Mammary epithelial cell (primary cell): ENCODE measurements at regions not wholly inside any gene's neighbourhood (a gene's known extent, or its start where the extent isn't known, plus 50 kb on each side); places are given as distances from the start of the nearest gene placed in this dataset.

Source experiments
- CTCF ChIP-seq, 2 donors: IDR thresholded peaks in 1 of 2; conservative IDR thresholded peaks in 1 of 2; 2 replicates each; pipeline ENCODE4 v1.5.1; 2011 to 2012; ENCODE audit warnings: inconsistent platforms in 2 of 2, low read length in 2 of 2, mild to moderate bottlenecking in 2 of 2, control low read depth in 1 of 2, low read depth in 1 of 2; ENCODE audit not compliant: insufficient read depth in 1 of 2; ENCODE audit errors: extremely low read depth in 1 of 2
- EZH2 ChIP-seq: IDR thresholded peaks from 2 replicates; pipeline ENCODE4 v1.6.1; 2012; ENCODE audit warnings: low read length, inconsistent platforms, borderline replicate concordance

- TF ChIP-seq CTCF (conservative IDR thresholded peaks at IDR 0.05 in 1 of 2, IDR thresholded peaks at IDR 0.05 in 1 of 2; ENCODE audit: extremely low read depth in 1 of 2, insufficient read depth in 1 of 2, low read depth in 1 of 2, low read length in 2 of 2) (no peak), EZH2 (no peak)
These were observed 175.9 kb downstream of the CCDC71L start for GRCh38 chr7:106485031-106485551.
